Osteocyte (in vitro differentiated cells): ENCODE measurements at regions not wholly inside any gene's neighbourhood (a gene's known extent, or its start where the extent isn't known, plus 50 kb on each side); places are given as distances from the start of the nearest gene placed in this dataset.

ENCODE experiments used
- DNase-seq: peaks from one replicate; pipeline ENCODE4 v3.0.0; 2021; ENCODE audit warnings: mixed read lengths; ENCODE audit not compliant: unreplicated experiment; ENCODE audit errors: extremely low spot score
- H3K27ac Mint-ChIP-seq: one replicate; pipeline ENCODE4 v1.8.0; 2021; ENCODE audit warnings: mild to moderate bottlenecking, mixed read lengths; ENCODE audit not compliant: unreplicated experiment
- H3K27me3 Mint-ChIP-seq: one replicate; pipeline ENCODE4 v1.8.0; 2021; ENCODE audit warnings: mixed read lengths; ENCODE audit not compliant: unreplicated experiment
- H3K36me3 Mint-ChIP-seq: one replicate; pipeline ENCODE4 v1.8.0; 2021; ENCODE audit warnings: mixed read lengths; ENCODE audit not compliant: unreplicated experiment
- H3K4me1 Mint-ChIP-seq: one replicate; pipeline ENCODE4 v1.8.0; 2021; ENCODE audit warnings: mixed read lengths; ENCODE audit not compliant: unreplicated experiment
- H3K4me3 Mint-ChIP-seq: one replicate; pipeline ENCODE4 v1.8.0; 2021; ENCODE audit warnings: mild to moderate bottlenecking, moderate library complexity, mixed read lengths; ENCODE audit not compliant: unreplicated experiment
- H3K9me3 Mint-ChIP-seq: one replicate; pipeline ENCODE4 v1.8.0; 2021; ENCODE audit warnings: mixed read lengths; ENCODE audit not compliant: unreplicated experiment
- CTCF ChIP-seq: fragments of 200-600 bp; sonication (generic); IDR thresholded peaks from 2 replicates; pipeline ENCODE4 v1.5.0; 2021; ENCODE audit warnings: antibody characterized with exemption, mild to moderate bottlenecking, moderate library complexity

- no peak overlapping the region for H3K27ac Mint-ChIP-seq
- no peaks in the 10 kb centered on the region for H3K4me1 Mint-ChIP-seq
- H3K9me3 Mint-ChIP-seq, result peaks cover 3% of the 10 kb centered on the region
- no peaks in the 10 kb centered on the region for H3K36me3 Mint-ChIP-seq
- DNase-seq, result no peak
- no peaks in the 10 kb centered on the region for H3K27me3 Mint-ChIP-seq
- TF ChIP-seq CTCF, result no peak
- no peak overlapping the region for H3K4me3 Mint-ChIP-seq
These were observed 156.3 kb upstream of the ZKSCAN2 start for GRCh38 chr16:25413975-25414374.

GRCh38 chr16:25413133-25413532 lies 155.5 kb upstream of the ZKSCAN2 start:
- Mint-ChIP-seq H3K36me3 (no peaks in the 10 kb centered on the region), H3K9me3 (peaks cover 3% of the 10 kb centered on the region), H3K4me3 (no peak overlapping the region), H3K4me1 (no peaks in the 10 kb centered on the region), H3K27ac (no peak overlapping the region), H3K27me3 (no peaks in the 10 kb centered on the region)
- no peak for DNase-seq
- TF ChIP-seq CTCF, result no peak

GRCh38 chr16:25411396-25412081 lies 153.9 kb upstream of the ZKSCAN2 start:
- H3K4me1 Mint-ChIP-seq, result no peaks in the 10 kb centered on the region
- DNase-seq, result no peak
- no peak overlapping the region for H3K27ac Mint-ChIP-seq
- H3K27me3 Mint-ChIP-seq, result no peaks in the 10 kb centered on the region
- no peak for TF ChIP-seq CTCF
- no peaks in the 10 kb centered on the region for H3K36me3 Mint-ChIP-seq
- H3K9me3 Mint-ChIP-seq, result peaks cover 3% of the 10 kb centered on the region
- no peak overlapping the region for H3K4me3 Mint-ChIP-seq

GRCh38 chr16:25403852-25404251 lies 146.2 kb upstream of the ZKSCAN2 start:
- H3K36me3 Mint-ChIP-seq, result no peaks in the 10 kb centered on the region
- H3K27me3 Mint-ChIP-seq, result no peaks in the 10 kb centered on the region
- no peak for DNase-seq
- H3K4me3 Mint-ChIP-seq, result no peak overlapping the region
- TF ChIP-seq CTCF, result no peak
- no peak overlapping the region for H3K27ac Mint-ChIP-seq
- H3K9me3 Mint-ChIP-seq, result peaks cover 1% of the 10 kb centered on the region
- no peaks in the 10 kb centered on the region for H3K4me1 Mint-ChIP-seq

GRCh38 chr16:25395528-25395927 lies 137.9 kb upstream of the ZKSCAN2 start:
- Mint-ChIP-seq H3K4me3 (no peak overlapping the region), H3K4me1 (no peaks in the 10 kb centered on the region), H3K36me3 (no peaks in the 10 kb centered on the region), H3K27ac (no peak overlapping the region), H3K27me3 (no peaks in the 10 kb centered on the region), H3K9me3 (peaks cover 8% of the 10 kb centered on the region)
- TF ChIP-seq CTCF, result no peak
- DNase-seq, result no peak
